Upper lobe of right lung (tissue), 1 donor: ENCODE measurements at regions not wholly inside any gene's neighbourhood (a gene's known extent, or its start where the extent isn't known, plus 50 kb on each side); places are given as distances from the start of the nearest gene placed in this dataset.

ENCODE experiments used
- ATAC-seq: fragments of 200-7000 bp; cut with Tn5 transposase; one replicate; pipeline ENCODE4 v1.9.1; 2020; ENCODE audit warnings: mild to moderate bottlenecking, moderate library complexity
- DNase-seq: peaks from one replicate; pipeline ENCODE4 v3.0.0-alpha.2; 2020
- H3K27ac ChIP-seq: fragments of 200-600 bp; one replicate; pipeline ENCODE4 v1.8.0; 2022
- H3K27me3 ChIP-seq: fragments of 200-600 bp; one replicate; pipeline ENCODE4 v1.8.0; 2022; ENCODE audit warnings: mild to moderate bottlenecking
- H3K36me3 ChIP-seq: fragments of 200-600 bp; one replicate; pipeline ENCODE4 v1.8.0; 2022
- H3K4me1 ChIP-seq: fragments of 200-600 bp; one replicate; pipeline ENCODE4 v1.8.0; 2022
- H3K4me3 ChIP-seq: fragments of 200-600 bp; one replicate; pipeline ENCODE4 v1.8.0; 2022; ENCODE audit warnings: mild to moderate bottlenecking
- H3K9me3 ChIP-seq: fragments of 200-600 bp; one replicate; pipeline ENCODE4 v1.8.0; 2022
- intact Hi-C: fragments of 100-400 bp; cut with DNase I; formaldehyde crosslinking; loops from one replicate; pipeline ENCODE4 v1.11.0; 2022
- TF ChIP-seq, protein P1 (sequence below): fragments of 200-600 bp; IDR thresholded peaks from one replicate; pipeline ENCODE4 v1.8.0; 2022; ENCODE audit warnings: antibody characterized with exemption
- donor health status: DM: no; HTN: yes; CAD: no; lungs with severe emphysema.

DNA sequence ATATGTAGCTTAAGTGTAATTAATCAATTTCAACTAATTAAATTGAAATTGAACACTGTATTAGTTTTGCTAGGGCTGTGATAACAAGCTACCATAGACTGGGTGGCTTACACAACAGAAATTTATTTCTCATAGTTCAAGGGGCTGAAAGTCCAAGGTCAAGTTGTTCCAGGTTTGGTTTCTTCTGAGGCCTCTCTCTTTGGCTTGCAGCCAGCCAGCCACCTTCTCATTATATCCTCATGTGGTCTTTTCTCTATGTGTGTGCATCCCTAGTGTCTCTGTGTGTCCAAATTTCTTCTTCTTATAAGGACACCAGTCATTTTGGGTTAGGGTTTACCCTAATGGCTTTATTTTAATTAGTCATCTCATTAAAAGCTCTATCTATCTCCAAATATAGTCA, 611.7 kb downstream of the UTRN start:
- TF ChIP-seq, protein P1, sequence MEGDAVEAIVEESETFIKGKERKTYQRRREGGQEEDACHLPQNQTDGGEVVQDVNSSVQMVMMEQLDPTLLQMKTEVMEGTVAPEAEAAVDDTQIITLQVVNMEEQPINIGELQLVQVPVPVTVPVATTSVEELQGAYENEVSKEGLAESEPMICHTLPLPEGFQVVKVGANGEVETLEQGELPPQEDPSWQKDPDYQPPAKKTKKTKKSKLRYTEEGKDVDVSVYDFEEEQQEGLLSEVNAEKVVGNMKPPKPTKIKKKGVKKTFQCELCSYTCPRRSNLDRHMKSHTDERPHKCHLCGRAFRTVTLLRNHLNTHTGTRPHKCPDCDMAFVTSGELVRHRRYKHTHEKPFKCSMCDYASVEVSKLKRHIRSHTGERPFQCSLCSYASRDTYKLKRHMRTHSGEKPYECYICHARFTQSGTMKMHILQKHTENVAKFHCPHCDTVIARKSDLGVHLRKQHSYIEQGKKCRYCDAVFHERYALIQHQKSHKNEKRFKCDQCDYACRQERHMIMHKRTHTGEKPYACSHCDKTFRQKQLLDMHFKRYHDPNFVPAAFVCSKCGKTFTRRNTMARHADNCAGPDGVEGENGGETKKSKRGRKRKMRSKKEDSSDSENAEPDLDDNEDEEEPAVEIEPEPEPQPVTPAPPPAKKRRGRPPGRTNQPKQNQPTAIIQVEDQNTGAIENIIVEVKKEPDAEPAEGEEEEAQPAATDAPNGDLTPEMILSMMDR: no peak
- intact Hi-C loops: no loop called here
- H3K27me3 ChIP-seq: no peaks in the 10 kb centered on the region
- H3K4me3 ChIP-seq: no peak overlapping the region
- H3K36me3 ChIP-seq: no peaks in the 10 kb centered on the region
- no peak overlapping the region for H3K27ac ChIP-seq
- DNase-seq (no peak), ATAC-seq (no peak)
- H3K4me1 ChIP-seq: no peaks in the 10 kb centered on the region
- no peaks in the 10 kb centered on the region for H3K9me3 ChIP-seq

DNA sequence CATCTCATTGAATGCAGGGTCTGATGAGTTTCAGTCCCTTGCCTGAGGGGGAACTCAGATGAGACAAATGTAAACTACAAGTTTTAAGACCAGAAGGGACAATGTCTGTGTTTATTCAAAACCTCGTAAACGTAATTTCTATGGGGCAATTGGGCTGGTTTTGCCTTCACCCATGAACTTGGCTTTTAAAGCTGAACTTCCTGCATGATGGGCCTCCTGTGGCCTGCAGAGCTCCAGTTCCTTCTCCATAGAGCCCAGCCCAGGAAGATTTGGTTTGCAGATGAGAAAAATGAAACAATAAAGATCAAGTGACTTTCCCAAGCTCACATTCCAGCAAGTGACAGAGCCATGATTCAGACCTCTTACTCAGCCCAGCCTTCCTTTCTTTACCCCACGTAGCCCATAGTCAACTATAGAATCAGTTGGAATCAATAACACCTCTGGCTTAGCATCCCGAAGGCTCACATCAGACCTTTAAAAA, 612.3 kb downstream of the UTRN start:
- TF ChIP-seq, protein P1: no peak
- no peak overlapping the region for H3K27ac ChIP-seq
- H3K4me3 ChIP-seq: no peak overlapping the region
- H3K9me3 ChIP-seq: no peaks in the 10 kb centered on the region
- ATAC-seq (no peak), DNase-seq (no peak)
- intact Hi-C loops: no loop called here
- H3K4me1 ChIP-seq: no peaks in the 10 kb centered on the region
- H3K27me3 ChIP-seq: no peaks in the 10 kb centered on the region
- no peaks in the 10 kb centered on the region for H3K36me3 ChIP-seq

DNA sequence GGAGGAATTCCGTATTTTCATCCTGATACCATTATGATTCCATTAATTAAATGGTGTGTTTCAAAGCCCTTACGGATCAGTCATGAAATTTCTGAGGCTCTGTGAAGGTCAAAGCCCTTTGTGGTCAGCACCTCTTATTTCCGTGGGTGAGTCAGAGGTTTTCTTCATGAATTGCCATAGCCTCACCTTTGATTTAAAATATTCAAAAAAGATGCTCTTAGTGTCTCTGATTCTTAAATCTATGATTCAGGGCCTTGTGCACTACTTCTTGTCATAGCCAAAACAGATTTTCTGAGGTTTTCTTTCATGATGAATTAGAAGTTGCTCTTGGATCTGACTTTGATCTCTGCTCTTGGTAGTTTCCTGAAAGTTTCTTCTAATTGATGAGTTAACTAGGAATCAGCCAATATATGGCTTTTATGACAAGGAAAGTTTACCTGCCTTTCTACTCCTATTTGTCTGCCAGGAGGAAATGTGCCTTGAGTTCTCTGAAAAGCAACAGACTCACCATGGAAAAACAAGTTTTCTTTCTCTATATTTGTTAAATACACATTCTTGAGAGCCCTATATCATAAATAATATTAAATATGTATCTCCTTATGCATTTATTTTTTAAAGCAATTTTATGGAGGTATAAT, 613.0 kb downstream of the UTRN start:
- Histone ChIP-seq H3K4me1 (no peaks in the 10 kb centered on the region), H3K9me3 (no peaks in the 10 kb centered on the region), H3K36me3 (no peaks in the 10 kb centered on the region), H3K27ac (no peak overlapping the region), H3K4me3 (no peak overlapping the region), H3K27me3 (no peaks in the 10 kb centered on the region)
- intact Hi-C loops: no loop called here
- ATAC-seq (no peak), DNase-seq (no peak)
- TF ChIP-seq, protein P1: no peak

DNA sequence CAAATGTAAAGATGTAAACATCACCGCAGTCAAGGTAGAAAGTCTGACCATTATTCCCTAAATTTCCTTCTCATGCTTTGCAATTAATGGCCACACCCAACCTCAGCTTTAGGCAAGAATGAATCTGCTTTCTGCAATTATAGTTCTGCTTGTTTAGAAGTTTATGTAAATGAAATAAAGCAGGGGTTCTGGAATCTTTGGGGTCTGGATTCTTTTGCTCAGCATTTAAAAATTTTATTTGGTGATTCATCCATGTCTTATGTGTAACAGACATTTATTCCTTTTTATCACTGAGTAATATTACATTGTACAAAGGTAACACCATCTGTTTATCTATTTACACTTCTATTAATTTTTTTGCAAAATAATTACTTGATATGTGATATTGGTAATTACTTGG, 613.6 kb downstream of the UTRN start:
- intact Hi-C loops: no loop called here
- no peaks in the 10 kb centered on the region for H3K36me3 ChIP-seq
- ATAC-seq: no peak

DNA sequence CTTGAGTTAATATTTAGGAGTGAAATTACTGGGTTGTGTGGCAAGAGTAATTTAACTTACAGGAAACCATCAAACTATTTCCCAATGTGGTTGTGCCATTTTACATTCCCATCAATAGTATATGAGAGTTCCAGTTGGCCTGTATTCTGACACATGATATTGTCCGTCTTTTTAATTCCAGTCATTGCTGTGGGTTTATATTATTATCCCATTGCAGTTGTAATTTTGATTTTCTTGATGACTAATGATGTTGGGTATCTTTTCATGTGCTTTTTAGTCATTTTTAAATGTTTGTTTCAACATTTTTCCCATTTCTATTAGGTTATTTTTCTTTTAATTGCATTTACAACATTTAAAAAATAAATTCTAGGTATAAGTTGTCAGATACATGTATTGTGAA, 614.0 kb downstream of the UTRN start:
- Histone ChIP-seq H3K36me3 (no peaks in the 10 kb centered on the region), H3K4me3 (no peak overlapping the region), H3K27me3 (no peaks in the 10 kb centered on the region), H3K4me1 (no peaks in the 10 kb centered on the region), H3K27ac (no peak overlapping the region), H3K9me3 (no peaks in the 10 kb centered on the region)
- TF ChIP-seq, protein P1: no peak
- no peak for ATAC-seq
- intact Hi-C loops: no loop called here
- DNase-seq: no peak

More for the DNA sequence above, 613.6 kb downstream of the UTRN start:
- DNase-seq: no peak
- H3K4me1 ChIP-seq: no peaks in the 10 kb centered on the region
- H3K9me3 ChIP-seq: no peaks in the 10 kb centered on the region
- TF ChIP-seq, protein P1: no peak
- H3K27ac ChIP-seq: no peak overlapping the region
- H3K27me3 ChIP-seq: no peaks in the 10 kb centered on the region
- no peak overlapping the region for H3K4me3 ChIP-seq

DNA sequence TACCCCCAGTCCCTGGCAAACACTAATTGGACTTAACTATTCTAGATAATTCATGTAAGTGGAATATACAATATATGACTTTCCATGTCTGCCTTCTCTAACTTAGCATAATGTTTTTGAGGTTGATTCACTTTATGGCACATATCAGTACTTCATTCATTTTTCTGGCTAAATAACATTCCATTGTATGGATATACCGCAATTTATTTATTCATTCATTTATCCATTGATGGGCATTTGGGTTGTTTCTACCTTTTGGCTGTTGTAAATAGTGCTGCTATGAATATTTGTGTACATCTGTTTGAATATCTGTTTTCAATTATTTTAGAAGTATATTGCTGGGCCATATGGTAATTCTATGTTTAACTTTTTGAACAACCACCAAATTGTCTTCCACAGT, 616.3 kb downstream of the UTRN start:
- intact Hi-C loops: no loop called here
- no peak for ATAC-seq

More for the DNA sequence above, 616.3 kb downstream of the UTRN start:
- Histone ChIP-seq H3K4me1 (no peaks in the 10 kb centered on the region), H3K36me3 (no peaks in the 10 kb centered on the region), H3K4me3 (no peak overlapping the region), H3K9me3 (no peaks in the 10 kb centered on the region), H3K27ac (no peak overlapping the region), H3K27me3 (no peaks in the 10 kb centered on the region)
- no peak for DNase-seq
- TF ChIP-seq, protein P1: no peak
